PFSK-1 (cell line): ENCODE measurements at regions not wholly inside any gene's neighbourhood (a gene's known extent, or its start where the extent isn't known, plus 50 kb on each side); places are given as distances from the start of the nearest gene placed in this dataset.

Experiments used
- POLR2AphosphoS5 ChIP-seq: IDR thresholded peaks from 2 replicates; pipeline ENCODE4 v1.6.1; 2012; ENCODE audit warnings: low read depth, mild to moderate bottlenecking, control low read depth, low read length, moderate library complexity
- SIN3A ChIP-seq: IDR thresholded peaks from 2 replicates; pipeline ENCODE4 v1.6.1; 2012; ENCODE audit warnings: mild to moderate bottlenecking, low read length, moderate library complexity, borderline replicate concordance; ENCODE audit not compliant: insufficient read depth

DNA sequence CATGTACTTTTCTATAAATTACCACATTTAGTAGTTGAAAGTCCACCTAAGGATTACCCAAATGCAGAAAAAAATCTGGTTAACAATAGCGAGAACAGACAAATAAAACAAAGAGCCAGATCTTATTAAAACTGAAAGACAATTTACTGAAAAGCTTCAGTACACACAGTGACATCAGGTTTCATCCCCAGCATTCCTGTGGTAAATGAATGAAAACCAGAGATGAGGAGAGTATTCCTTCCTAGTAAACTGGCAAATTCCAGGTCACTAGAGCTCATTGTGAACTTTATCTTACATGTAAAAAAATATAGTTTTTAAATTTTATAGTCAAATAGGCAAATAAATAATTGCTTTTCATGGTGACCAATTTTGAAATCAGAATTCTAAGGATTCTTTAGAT lies 1290.5 kb downstream of the ADGRL3 start:
- TF ChIP-seq SIN3A: no peak
- TF ChIP-seq POLR2AphosphoS5: no peak
